ENCODE measurements at regions not wholly inside any gene's neighbourhood (a gene's known extent, or its start where the extent isn't known, plus 50 kb on each side); places are given as distances from the start of the nearest gene placed in this dataset.

GRCh38 chr17:74147056-74147835 is 56.2 kb upstream of the RPL38 start:
- TF ChIP-seq CTCF (IDR thresholded peaks at IDR 0.05) (no peak), POLR2A (IDR thresholded peaks at IDR 0.05) (no peak), EP300 (IDR thresholded peaks at IDR 0.05) (no peak), POLR2AphosphoS5 (IDR thresholded peaks at IDR 0.05) (no peak)
